Adrenal gland (tissue), 5 donors: ENCODE measurements at regions not wholly inside any gene's neighbourhood (a gene's known extent, or its start where the extent isn't known, plus 50 kb on each side); places are given as distances from the start of the nearest gene placed in this dataset.

ENCODE experiments used
- POLR2A ChIP-seq, 2 donors: fragments of 450-650 bp; IDR thresholded peaks; one replicate each; pipeline ENCODE4 v1.6.1; 2017; ENCODE audit warnings: antibody characterized with exemption in 2 of 2, mild to moderate bottlenecking in 2 of 2, moderate library complexity in 1 of 2
- TF ChIP-seq, protein P1 (sequence below), 6 experiments: fragments of 450-650 bp in 4 of 6; fragments of 200-600 bp in 2 of 6; sonication (generic) in 1 of 6; IDR thresholded peaks; 1 replicate in 5 of 6; 2 replicates in 1 of 6; pipeline versions ENCODE4 v1.5.1 to v1.8.0; 2016 to 2021; ENCODE audit warnings: antibody characterized with exemption in 6 of 6, mild to moderate bottlenecking in 2 of 6, moderate library complexity in 1 of 6
- donor health status: DM: no; HTN: no; CAD: no.

- no peak for TF ChIP-seq POLR2A (IDR thresholded peaks at IDR 0.05)
- TF ChIP-seq, protein P1, sequence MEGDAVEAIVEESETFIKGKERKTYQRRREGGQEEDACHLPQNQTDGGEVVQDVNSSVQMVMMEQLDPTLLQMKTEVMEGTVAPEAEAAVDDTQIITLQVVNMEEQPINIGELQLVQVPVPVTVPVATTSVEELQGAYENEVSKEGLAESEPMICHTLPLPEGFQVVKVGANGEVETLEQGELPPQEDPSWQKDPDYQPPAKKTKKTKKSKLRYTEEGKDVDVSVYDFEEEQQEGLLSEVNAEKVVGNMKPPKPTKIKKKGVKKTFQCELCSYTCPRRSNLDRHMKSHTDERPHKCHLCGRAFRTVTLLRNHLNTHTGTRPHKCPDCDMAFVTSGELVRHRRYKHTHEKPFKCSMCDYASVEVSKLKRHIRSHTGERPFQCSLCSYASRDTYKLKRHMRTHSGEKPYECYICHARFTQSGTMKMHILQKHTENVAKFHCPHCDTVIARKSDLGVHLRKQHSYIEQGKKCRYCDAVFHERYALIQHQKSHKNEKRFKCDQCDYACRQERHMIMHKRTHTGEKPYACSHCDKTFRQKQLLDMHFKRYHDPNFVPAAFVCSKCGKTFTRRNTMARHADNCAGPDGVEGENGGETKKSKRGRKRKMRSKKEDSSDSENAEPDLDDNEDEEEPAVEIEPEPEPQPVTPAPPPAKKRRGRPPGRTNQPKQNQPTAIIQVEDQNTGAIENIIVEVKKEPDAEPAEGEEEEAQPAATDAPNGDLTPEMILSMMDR (IDR thresholded peaks at IDR 0.05): no peak
Observed at GRCh38 chr2:235229236-235229635, 264.6 kb upstream of the AGAP1 start.
